ENCODE measurements at regions not wholly inside any gene's neighbourhood (a gene's known extent, or its start where the extent isn't known, plus 50 kb on each side); places are given as distances from the start of the nearest gene placed in this dataset.
A peak's percentile ranks its signal among the peaks of the same experiment; 100 is the strongest.

DNA sequence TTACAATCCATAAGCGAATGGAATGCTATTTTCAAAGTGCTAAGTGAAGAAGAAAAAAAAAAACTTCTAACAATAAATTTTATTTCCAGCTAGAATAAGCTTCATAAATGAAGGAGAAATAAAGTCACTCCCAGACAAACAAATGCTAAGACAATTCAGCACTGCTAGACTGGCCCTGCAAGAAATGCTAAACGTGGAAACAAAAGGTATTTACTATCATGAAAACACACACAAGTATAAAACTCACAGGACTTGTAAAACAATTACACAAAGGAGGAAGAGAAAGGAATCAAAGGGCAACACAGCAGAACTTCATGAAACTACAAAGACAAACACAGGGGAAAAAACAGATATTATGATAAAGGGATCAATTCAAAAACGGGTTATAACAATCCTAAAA lies 85.8 kb upstream of the NELL2 start:
- no peak for DNase-seq

DNA sequence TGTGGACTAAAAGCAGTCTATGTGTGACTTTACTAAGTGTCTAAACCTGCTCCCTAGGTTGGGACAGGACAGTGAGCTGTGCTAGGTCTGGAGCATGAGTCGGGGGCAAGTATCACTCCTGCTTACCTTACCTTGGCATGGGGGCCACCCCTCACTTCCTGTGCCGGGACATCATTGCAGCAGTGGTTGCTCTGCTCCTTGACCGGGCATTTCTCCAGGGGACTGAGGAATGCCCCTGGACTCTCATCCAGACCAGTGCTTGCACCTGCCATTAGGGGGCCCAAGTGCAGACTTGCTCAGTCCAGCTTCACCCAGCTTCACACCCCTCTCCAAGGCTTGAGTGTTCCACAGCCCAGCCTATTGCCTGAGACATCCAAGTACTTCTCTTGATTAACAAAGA lies 84.7 kb upstream of the NELL2 start:
- no peak for DNase-seq

- no peak for DNase-seq
Observed at GRCh38 chr12:44960423-44960822, 84.3 kb upstream of the NELL2 start.

- no peak for DNase-seq
Observed at GRCh38 chr12:44947163-44947562, 71.0 kb upstream of the NELL2 start.

DNA sequence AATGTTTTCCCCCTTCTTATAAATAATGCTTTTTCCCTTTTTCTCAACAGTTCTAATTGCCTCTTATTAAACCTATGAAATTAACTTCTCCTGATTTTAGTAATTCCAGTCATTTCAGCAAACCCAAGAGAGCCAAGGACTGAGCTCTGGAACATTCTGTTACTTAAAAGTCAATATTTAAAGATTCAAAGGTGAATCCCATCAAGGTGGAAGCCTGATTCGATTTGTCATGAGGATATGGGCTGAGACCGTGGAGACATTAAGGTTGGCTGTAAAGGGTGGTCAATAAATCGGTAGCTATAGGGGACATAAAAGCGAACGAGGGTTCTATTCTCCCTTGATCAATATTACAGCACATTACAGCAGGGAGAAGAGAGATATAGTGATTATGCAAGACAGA lies 66.6 kb upstream of the NELL2 start:
- DNase-seq = no peak

DNA sequence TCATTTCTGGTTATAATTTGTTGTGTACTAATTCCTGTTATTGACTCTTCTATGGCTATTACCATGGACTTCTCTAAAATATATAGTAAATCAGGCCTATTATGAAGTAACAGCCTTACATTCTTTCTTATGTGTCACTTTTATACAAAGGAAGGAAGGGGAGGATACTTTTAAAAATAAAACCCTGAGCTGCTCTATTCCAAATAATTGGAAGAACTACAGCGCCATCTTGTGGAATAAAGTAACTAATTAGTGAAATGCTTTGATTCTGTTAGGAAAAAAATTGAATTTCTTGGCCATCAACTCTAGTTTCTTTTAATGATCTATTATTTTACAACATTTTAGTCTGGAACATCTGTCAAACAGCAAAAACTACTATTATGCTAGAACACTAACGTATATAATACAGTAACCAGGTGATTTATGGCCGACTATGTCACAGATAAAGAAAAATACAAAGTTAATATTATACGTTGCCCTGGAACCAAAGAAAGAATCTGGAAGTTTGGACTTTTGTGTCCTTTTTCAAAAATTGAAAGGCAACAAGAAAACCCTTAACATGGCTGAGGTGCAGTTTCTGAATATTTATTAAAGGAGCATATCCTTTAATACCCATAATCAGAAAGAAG lies 55.0 kb upstream of the NELL2 start:
- peak in 3 of 4 experiments; percentile 50 to 88 (median 81) for DNase-seq

GRCh38 chr12:44929236-44929885 lies 53.2 kb upstream of the NELL2 start:
- no peak for DNase-seq
